Hepatocyte (in vitro differentiated cells): ENCODE measurements at regions not wholly inside any gene's neighbourhood (a gene's known extent, or its start where the extent isn't known, plus 50 kb on each side); places are given as distances from the start of the nearest gene placed in this dataset.

Experiments used
- CTCF ChIP-seq: fragments of 200-600 bp; sonication (generic); IDR thresholded peaks from 2 replicates; pipeline ENCODE4 v1.5.1; 2016; ENCODE audit warnings: antibody characterized with exemption, mild to moderate bottlenecking; ENCODE audit not compliant: poor library complexity
- EZH2 ChIP-seq: fragments of 200-600 bp; sonication (generic); IDR thresholded peaks from 2 replicates; pipeline ENCODE4 v1.6.1; 2016; ENCODE audit warnings: antibody characterized with exemption, mild to moderate bottlenecking, borderline replicate concordance

GRCh38 chr3:74562558-74563269 is 51.7 kb downstream of the CNTN3 start:
- TF ChIP-seq EZH2 (no peak), CTCF (no peak)
